GM12878 (cell line): ENCODE measurements at regions not wholly inside any gene's neighbourhood (a gene's known extent, or its start where the extent isn't known, plus 50 kb on each side); places are given as distances from the start of the nearest gene placed in this dataset.

Source experiments
- ATAC-seq: fragments of 200-7000 bp; cut with Tn5 transposase; 3 replicates; pipeline ENCODE4 v1.9.1; 2020; ENCODE audit warnings: mild to moderate bottlenecking, moderate library complexity
- BruUV-seq: library from RNA; stranded (reverse); fragments of 400-500 nt; replicated peaks from 2 replicates; lab custom pipeline; 2021; lab: Mats Ljungman, UMichigan
- CTCF ChIA-PET: fragments of 300-600 bp; sonication (Branson Sonifier 250); formaldehyde crosslinking; extraction: SDS; loops from one replicate; lab custom pipeline; 2021; ENCODE audit warnings: inconsistent platforms; lab: Yijun Ruan, JAX
- POLR2A ChIA-PET: fragments of 350-600 bp; formaldehyde crosslinking; extraction: SDS; loops from one replicate; lab custom pipeline; 2021; ENCODE audit warnings: inconsistent platforms; lab: Charles Lee
- RAD21 ChIA-PET: fragments of 300-600 bp; sonication (Branson Sonifier 250); formaldehyde crosslinking; loops from one replicate; lab custom pipeline; 2023; ENCODE audit warnings: antibody characterized with exemption; ENCODE audit not compliant: unreplicated experiment; lab: Charles Lee
- SMC1A ChIA-PET: fragments of 300-600 bp; sonication (Branson Sonifier 250); formaldehyde crosslinking; loops from one replicate; lab custom pipeline; 2023; ENCODE audit not compliant: unreplicated experiment, uncharacterized antibody; lab: Charles Lee
- DNase-seq: peaks from one replicate; pipeline ENCODE4 v3.0.0-alpha.2; 2011; ENCODE audit warnings: low read depth, low spot score
- FAIRE-seq: peaks from 3 replicates; lab custom pipeline; 2011; peaks lifted over from hg19 to GRCh38; lab: Jason Lieb, UNC
- H2AFZ ChIP-seq: 2 replicates; pipeline ENCODE4 v1.6.0; 2011; ENCODE audit warnings: low read depth, low read length, control low read depth; ENCODE audit not compliant: control insufficient read depth
- H3K27ac ChIP-seq: 2 replicates; pipeline ENCODE4 v1.5.1; 2011; ENCODE audit warnings: control low read depth; ENCODE audit not compliant: control insufficient read depth, insufficient read depth
- H3K27me3 ChIP-seq, 2 experiments: replicated peaks in 1 of 2; 2 replicates each; pipeline versions ENCODE4 v1.6.0 to v1.6.1; 2011; ENCODE audit warnings: low read length in 1 of 2; ENCODE audit not compliant: control insufficient read depth in 2 of 2, insufficient read depth in 2 of 2
- H3K36me3 ChIP-seq, 2 experiments: 2 replicates each; pipeline ENCODE4 v1.5.1; 2011; ENCODE audit warnings: low read length in 1 of 2; ENCODE audit not compliant: control insufficient read depth in 2 of 2, insufficient read depth in 2 of 2
- H3K4me1 ChIP-seq: 2 replicates; pipeline ENCODE4 v1.6.1; 2011; ENCODE audit warnings: mild to moderate bottlenecking, low read length, moderate library complexity, mixed read lengths; ENCODE audit not compliant: control insufficient read depth, insufficient read depth
- H3K4me2 ChIP-seq: 2 replicates; pipeline ENCODE4 v1.6.0; 2011; ENCODE audit warnings: control low read depth; ENCODE audit not compliant: control insufficient read depth, insufficient read depth
- H3K4me3 ChIP-seq: fragments of 200-600 bp; sonication (generic); 2 replicates; pipeline ENCODE4 v1.5.1; 2016
- H3K79me2 ChIP-seq: 2 replicates; pipeline ENCODE4 v1.6.0; 2011; ENCODE audit warnings: low read length; ENCODE audit not compliant: control insufficient read depth, insufficient read depth
- H3K9ac ChIP-seq: 2 replicates; pipeline ENCODE4 v1.8.0; 2011; ENCODE audit warnings: low read length, control low read depth, mixed read lengths; ENCODE audit not compliant: control insufficient read depth, insufficient read depth
- H3K9me3 ChIP-seq: replicated peaks from 3 replicates; pipeline ENCODE4 v1.5.1; 2011; ENCODE audit warnings: mild to moderate bottlenecking, low read length; ENCODE audit not compliant: control insufficient read depth, insufficient read depth
- H4K20me1 ChIP-seq: 2 replicates; pipeline ENCODE4 v1.6.0; 2011; ENCODE audit not compliant: control insufficient read depth, insufficient read depth
- FOXM1 ChIP-seq: IDR thresholded peaks from 2 replicates; pipeline ENCODE4 v1.6.1; 2012; ENCODE audit warnings: low read depth, mild to moderate bottlenecking, inconsistent platforms, low read length, moderate library complexity
- IRF4 ChIP-seq: IDR thresholded peaks from 2 replicates; pipeline ENCODE4 v1.6.1; 2011; ENCODE audit warnings: low read depth, low read length
- KLF5 ChIP-seq: fragments of 450-650 bp; IDR thresholded peaks from 2 replicates; pipeline ENCODE4 v1.6.1; 2014; ENCODE audit warnings: mild to moderate bottlenecking; ENCODE audit not compliant: partially characterized antibody
- NKRF ChIP-seq: fragments of 450-650 bp; conservative IDR thresholded peaks from 2 replicates; pipeline ENCODE4 v1.6.1; 2017; ENCODE audit warnings: mild to moderate bottlenecking, moderate library complexity
- PAX5 ChIP-seq: IDR thresholded peaks from 2 replicates; pipeline ENCODE4 v1.6.1; 2011; ENCODE audit warnings: low read depth, low read length, borderline replicate concordance
- POU2F2 ChIP-seq: IDR thresholded peaks from 3 replicates; pipeline ENCODE4 v1.6.1; 2011; ENCODE audit warnings: low read depth, mild to moderate bottlenecking, low read length, borderline replicate concordance
- PRDM15 ChIP-seq: fragments of 450-650 bp; formaldehyde crosslinking; IDR thresholded peaks from 2 replicates; pipeline ENCODE4 v1.4.0; 2020; ENCODE audit warnings: mild to moderate bottlenecking, moderate library complexity
- RBBP5 ChIP-seq: fragments of 200-600 bp; sonication (generic); conservative IDR thresholded peaks from 2 replicates; pipeline ENCODE4 v1.6.1; 2016
- TARDBP ChIP-seq: IDR thresholded peaks from 2 replicates; pipeline ENCODE4 v1.6.1; 2016; ENCODE audit warnings: borderline replicate concordance
- ZBTB33 ChIP-seq: fragments of 450-650 bp; IDR thresholded peaks from 2 replicates; pipeline ENCODE4 v1.6.1; 2017; ENCODE audit warnings: mild to moderate bottlenecking
- ZNF24 ChIP-seq: fragments of 450-650 bp; IDR thresholded peaks from 2 replicates; pipeline ENCODE4 v1.6.1; 2017; ENCODE audit warnings: antibody characterized with exemption, mild to moderate bottlenecking
- WGBS: methylation state at CpG from one replicate; pipeline ENCODE4 v1.1.6; 2016; ENCODE audit warnings: low lambda C conversion rate; ENCODE audit not compliant: insufficient replicate concordance, insufficient coverage; ENCODE audit errors: missing lambda C conversion rate; 5-methylcytosine and 5-hydroxymethylcytosine counted together
- in situ Hi-C: fragments of 300-500 bp; cut with MboI; formaldehyde crosslinking; loops from 9 replicates; pipeline ENCODE4 v1.14.3; 2018; ENCODE audit warnings: mixed read lengths
- intact Hi-C: fragments of 100-400 bp; cut with micrococcal nuclease; formaldehyde crosslinking; loops from one replicate; pipeline ENCODE4 v1.14.2; 2022; ENCODE audit not compliant: unreplicated experiment

GRCh38 chr5:23368393-23368792, 139.0 kb upstream of the PRDM9 start:
- FAIRE-seq, result no peak
- Histone ChIP-seq H3K27me3 (no peaks in the 10 kb centered on the region), H3K4me1 (no peaks in the 10 kb centered on the region), H4K20me1 (no peaks in the 10 kb centered on the region), H3K27ac (no peak overlapping the region), H3K36me3 (no peaks in the 10 kb centered on the region), H3K9ac (no peak overlapping the region), H3K4me2 (no peak overlapping the region), H3K79me2 (no peaks in the 10 kb centered on the region), H2AFZ (no peak overlapping the region), H3K4me3 (no peak overlapping the region), H3K9me3 (no peaks in the 10 kb centered on the region)
- ChIA-PET CTCF (interaction anchor here (1.1 to 1.9 kb wide), 2 partner anchors 11 to 15 kb away, joined by 3 to 5 read pairs; no protein-coding TSS in a partner anchor), POLR2A (interaction anchor here (0.5 kb wide), 1 partner anchor 318 kb away, joined by 3 read pairs; no protein-coding TSS in a partner anchor), RAD21 (interaction anchor here (1.0 to 1.1 kb wide), 2 partner anchors 41 to 45 kb away, joined by 3 read pairs; no protein-coding TSS in a partner anchor), SMC1A (interaction anchor here (0.7 to 1.5 kb wide), 4 partner anchors 10 to 140 kb away, joined by 3 to 4 read pairs (median 3); partner anchors contain the start of gene PRDM9)
- no peak for DNase-seq
- intact Hi-C loops (no loop called here), in situ Hi-C loops (no loop called here)
- no peak for ATAC-seq
- WGBS, result 16% methylated on average over 3 of the region's 3 CpGs
- no peak for TF ChIP-seq NKRF
- no peak for TF ChIP-seq PRDM15 (CRISPR knock-in tag)
- no peak for TF ChIP-seq FOXM1
- TF ChIP-seq POU2F2, result no peak
- TF ChIP-seq PAX5, result no peak
- no peak for TF ChIP-seq TARDBP
- TF ChIP-seq ZNF24, result no peak
- TF ChIP-seq IRF4, result no peak
- no peak for TF ChIP-seq KLF5
- TF ChIP-seq ZBTB33, result no peak
- no peak for TF ChIP-seq RBBP5
- BruUV-seq, result no TSS peak
